NCI-H2196 (cell line): ENCODE measurements at regions not wholly inside any gene's neighbourhood (a gene's known extent, or its start where the extent isn't known, plus 50 kb on each side); places are given as distances from the start of the nearest gene placed in this dataset.

Source experiments
- DNase-seq: peaks from one replicate; lab custom pipeline; 2025; ENCODE audit not compliant: unreplicated experiment; lab: John Stamatoyannopoulos, UW

- DNase-seq: no peak
These were observed 108.2 kb upstream of the PROK2 start for GRCh38 chr3:71893122-71893521.

GRCh38 chr3:71891483-71891882 is 106.5 kb upstream of the PROK2 start:
- no peak for DNase-seq

DNA sequence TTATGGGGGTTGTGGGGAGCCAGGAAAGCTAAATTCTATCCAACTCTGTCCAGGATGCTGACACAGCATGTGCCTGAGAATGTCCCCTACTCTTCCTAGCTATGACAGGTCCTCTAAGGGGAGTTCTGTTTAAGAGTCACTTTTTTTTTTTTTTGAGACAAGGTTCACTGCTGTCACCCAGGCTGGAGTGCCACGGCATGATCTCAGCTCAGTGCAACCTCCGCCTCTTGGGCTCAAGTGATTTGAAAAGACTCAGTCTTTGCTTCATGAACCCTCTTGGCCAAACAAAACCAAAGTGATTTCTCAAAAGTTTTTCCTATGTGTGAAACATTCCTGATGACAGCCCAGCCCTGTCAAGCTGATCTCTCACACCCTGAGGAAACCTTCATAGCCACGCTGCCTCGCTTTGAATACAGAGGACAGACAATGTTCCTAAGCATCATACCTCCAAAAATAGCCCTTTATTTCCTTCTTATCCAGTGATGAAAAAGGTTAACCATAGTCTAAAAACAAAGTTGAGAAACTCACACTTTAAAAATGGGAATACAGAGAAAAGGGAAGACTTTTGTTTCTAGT is 105.5 kb upstream of the PROK2 start:
- DNase-seq: no peak

- DNase-seq: no peak
These were observed 102.3 kb upstream of the PROK2 start for GRCh38 chr3:71887256-71887655.

- no peak for DNase-seq
These were observed 100.1 kb upstream of the PROK2 start for GRCh38 chr3:71885006-71885405.

DNA sequence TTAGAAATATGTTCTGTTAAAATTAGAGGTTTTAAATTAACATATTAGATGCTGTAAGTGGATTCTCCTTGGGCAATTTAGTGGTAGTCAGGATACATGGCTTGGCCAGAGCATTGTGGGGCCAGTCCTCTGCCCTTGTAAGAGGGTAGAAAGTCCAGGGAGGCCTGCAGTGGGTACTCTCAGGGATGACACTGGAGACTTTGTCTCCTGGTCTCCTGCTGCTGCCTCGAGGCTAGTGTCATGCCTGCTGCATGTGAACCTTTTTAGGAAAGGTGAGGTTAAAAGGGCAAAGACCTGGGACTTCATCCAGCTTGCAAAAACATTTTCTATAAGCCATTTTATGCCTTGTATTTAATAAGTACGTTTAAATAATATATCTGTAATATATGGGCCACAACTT is 96.8 kb upstream of the PROK2 start:
- no peak for DNase-seq

- DNase-seq: no peak
These were observed 96.1 kb upstream of the PROK2 start for GRCh38 chr3:71881041-71881440.

DNA sequence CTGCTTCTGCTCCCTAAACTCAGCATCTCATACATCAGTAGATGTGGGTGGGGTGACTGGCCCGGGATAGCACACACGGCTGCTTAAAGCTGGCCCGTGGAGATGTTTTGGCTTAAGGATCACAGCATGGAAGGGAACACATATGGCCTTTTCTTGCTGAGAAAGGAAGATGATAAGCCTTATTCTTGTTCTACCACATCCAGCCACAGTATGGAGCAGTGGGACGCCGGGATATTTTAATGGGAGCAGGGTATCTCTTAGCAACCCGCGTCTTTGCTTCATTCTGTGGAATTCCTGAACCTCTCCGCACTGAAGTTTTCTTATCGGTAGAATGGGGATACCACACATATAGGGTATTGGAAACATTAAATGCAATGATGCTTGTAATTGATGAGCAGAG is 94.1 kb upstream of the PROK2 start:
- DNase-seq: no peak

DNA sequence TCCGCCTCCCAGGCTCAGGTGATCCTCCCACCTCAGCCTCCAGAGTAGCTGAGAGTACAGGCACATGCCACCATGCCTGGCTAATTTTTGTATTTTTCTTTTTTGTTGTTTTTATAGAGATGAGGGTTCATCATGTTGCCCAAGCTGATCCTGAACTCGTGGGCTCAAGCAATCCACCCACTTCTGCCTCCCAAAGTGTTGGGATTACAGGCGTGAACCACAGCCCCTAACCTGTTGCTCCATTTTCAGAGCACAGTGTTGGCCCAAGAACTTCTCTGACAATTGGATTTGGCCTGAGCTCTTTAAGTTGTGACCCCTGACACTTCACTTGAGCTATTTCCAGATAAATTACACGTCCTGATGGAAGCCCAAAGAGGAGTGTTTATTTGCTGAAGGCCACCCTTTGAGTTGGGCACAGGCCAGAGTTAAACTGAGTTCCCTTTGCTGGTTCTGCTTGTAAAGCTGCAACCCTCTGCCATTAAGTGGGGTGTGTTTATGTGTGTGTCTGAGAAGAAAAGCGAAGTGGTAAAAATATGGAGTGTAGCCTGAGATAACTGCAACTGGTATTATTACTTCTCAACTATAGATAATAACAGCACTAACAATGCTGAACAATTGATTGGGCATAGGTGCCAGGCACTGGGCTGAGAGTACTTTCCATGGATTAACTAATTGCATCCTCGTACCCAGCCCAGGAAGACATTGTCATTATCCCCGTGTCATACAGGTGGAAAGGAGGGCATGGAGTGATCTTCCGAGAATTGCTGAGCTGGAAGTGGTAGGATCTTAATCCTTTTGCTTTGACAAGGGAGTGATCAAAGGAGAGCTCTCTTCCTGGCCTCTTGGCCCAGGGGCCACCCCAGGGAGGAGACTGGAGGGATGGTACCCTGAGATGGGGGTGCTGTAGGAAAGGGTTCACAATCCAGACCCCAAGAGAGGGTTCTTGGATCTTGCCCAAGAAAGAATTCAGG is 91.5 kb upstream of the PROK2 start:
- no peak for DNase-seq

DNA sequence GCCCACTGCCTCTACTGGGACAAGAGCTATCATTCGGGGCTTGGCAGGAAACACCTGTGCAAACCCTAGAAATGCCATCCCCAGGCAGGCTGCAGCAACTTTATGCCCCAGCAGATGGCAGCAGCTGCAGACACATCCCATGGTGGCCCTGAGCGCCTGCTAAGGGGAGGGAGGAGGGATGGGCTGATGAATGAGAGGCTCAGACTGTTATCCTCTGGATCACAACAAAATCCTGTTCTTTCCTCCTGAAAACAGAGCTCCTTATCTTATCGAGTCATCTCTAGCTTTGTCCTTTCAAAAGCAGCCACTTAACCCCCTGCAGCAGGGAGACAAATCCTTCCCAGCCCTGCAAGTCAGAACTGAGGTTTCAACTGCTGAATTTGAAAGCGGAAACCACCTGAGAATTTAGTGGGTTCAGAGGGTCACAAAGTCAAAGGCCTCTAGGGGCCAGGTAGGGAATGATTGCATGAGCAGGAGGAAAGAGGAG is 90.6 kb upstream of the PROK2 start:
- DNase-seq: no peak

DNA sequence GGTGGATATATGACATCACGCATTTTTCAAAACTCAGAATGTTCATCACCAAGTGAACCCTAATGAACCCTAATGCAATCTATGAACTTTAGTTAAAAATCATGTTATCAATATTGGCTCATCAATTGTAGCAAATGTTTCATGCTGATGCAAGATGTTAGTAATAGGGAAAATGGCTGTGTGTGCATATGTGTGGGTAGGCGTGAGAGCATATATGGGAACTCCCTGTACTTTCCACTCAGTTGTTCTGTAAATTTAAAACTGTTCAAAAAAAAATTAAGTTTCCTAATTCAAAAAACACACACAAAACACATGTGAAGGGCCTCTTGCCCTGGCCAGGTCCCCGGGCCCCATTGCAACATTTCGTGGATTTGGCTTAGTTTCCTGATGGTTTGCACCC is 89.7 kb upstream of the PROK2 start:
- DNase-seq: no peak

DNA sequence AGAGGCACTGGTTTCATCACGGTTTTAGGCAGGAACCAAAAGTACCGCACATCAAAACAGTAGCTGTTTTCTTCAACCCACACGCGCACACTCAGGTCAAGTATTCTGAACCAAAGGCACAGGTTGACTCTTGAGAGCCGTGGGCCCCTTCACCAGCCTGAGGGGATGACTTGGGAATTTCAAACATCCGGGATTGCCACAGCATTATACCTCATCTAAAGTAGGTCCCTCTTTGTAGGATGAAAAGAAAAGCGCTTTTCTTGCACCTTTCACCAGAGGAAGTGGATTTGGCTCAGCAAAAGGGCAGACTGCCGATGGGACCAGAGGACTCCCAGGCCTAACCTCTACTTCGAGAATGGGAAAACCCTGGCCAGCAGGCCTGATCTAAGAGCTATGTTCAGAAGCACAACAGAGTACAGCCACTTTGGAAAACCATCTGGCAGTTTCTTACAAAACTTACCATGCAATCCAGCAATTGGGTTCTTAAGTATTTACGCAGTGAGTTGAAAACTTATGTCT is 88.2 kb upstream of the PROK2 start:
- no peak for DNase-seq

DNA sequence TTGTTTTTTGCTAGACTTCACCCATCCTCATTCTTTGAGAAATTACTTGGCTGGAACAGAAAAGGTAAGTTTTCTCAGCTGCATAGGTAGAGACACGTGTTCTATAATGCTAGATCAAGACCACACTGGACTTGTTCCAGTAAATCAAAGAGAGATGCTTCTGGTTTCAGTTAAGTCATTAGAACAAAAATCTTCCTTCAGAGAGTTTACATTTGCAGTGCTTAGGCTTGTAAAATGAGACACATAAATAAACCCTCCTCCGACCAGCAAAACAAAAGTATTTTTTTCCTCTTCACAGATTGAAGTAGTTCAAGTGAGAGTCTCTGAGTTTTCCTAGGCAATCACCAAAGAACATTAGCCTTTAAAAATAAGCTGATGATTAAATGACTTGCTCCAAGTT is 87.3 kb upstream of the PROK2 start:
- no peak for DNase-seq

- no peak for DNase-seq
These were observed 86.1 kb upstream of the PROK2 start for GRCh38 chr3:71870966-71871512.

GRCh38 chr3:71868876-71869275 is 83.9 kb upstream of the PROK2 start:
- DNase-seq: no peak

DNA sequence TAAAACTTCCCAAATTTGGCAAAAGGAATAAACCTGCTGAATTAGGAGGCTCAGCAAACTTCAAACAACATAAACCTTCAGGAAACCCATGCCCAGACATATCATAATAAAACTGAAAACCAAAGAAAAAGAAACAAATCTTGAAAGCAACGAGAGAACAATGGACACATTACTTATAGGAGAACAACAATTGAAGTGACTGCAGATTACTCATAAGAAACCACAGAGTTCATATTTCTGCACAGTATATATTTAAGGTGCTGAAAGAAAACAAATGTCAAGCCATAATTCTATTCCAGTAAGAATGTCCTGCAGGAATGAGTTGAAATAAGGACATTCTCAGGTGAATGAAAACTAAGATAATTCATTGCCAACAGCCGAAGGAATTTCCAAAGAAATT is 80.8 kb upstream of the PROK2 start:
- DNase-seq: no peak

DNA sequence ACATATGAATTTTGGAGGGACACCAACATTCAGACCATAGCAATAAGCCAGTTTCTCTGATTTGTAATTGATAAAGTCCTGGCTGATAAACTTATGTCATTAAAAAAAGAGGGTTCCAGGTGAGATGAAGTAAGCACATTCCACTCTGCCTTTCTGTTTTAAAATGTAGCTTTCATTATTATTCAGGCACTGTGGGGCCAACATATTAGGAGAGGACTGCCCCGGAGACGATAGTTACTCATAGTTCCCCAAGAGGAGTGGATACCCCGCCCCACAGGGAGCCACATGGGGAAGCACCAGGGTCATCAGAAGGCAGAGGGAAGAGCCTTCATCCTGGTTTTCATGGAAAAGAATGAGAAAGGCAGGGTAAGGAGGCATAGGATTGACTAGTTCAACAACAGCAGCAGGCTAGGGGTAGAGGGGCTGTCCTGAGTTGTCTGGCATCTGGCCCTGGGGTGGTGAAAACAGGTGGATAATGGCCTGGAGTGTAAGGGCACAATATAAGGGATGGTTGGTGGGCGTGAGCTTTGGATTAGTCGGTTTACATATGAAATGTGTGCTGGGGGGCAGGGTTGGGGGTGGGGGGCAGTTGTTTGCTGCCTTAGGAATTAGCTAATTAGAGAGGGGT is 78.7 kb upstream of the PROK2 start:
- no peak for DNase-seq

DNA sequence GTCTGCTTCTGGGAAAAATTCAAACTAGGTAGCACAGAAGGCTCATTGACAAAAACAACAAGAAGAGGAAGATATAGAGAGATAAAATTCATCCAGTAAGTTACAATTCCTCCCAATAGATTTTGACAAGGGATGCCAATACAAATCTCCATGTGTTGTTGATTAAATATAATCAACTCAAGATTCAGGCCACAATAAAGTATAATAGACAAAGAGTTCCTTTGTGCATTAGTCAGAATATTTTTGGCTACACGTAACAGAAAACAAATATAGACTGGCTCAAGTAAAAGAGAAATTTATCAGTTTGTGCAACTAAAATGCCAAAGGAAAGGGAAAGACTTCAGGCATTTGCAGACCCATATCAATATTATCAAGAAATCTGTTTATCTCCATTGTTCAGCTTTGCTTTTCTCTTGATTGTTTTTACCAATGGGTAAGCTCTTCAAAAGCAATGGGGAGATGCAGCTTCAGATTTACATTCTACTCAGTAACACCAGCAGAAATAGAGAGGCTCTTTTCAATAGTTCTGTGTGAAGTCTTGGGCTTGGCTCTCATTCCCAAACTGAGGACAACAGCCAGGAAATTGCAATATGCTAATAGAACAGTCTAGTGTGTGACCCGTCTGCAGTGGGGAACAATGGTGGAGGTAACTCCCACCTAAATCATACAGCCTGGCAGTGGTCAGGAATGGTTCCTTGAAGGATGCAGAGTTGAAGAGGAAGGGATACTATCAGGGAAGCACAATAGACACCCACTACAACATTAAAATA is 77.6 kb upstream of the PROK2 start:
- DNase-seq: no peak

GRCh38 chr3:71859123-71859519 is 74.2 kb upstream of the PROK2 start:
- DNase-seq: no peak

DNA sequence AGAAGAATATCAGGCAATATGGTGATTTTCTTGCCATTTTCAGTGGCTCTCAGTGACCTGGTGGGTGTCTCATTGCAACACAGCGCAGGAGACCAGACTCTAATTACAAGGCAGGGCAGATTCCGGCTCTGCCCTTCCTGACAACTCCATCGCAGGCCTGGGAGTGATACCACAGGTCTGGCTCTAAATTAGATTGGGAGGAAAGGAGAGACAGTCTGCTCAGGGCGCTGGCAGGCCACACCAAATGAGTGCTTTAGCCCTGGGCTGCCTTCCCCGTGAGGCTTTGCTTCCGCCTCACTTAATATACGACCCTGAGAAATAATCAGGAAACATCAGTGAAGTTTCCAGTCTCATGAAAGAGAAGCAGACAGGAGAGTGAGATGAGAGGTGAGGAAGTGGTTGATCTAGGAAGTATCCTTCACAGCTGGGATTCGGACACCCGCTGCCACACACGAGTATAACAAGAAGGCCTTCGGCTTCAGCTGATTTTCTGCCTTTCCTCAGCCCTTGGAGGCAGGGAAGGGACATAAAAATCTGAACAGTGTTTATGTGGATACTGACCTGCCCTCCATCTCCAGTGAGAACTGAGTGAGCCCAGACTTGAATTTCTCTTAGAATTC is 73.7 kb upstream of the PROK2 start:
- DNase-seq: no peak
